GM19468 (cell line): ENCODE measurements at regions not wholly inside any gene's neighbourhood (a gene's known extent, or its start where the extent isn't known, plus 50 kb on each side); places are given as distances from the start of the nearest gene placed in this dataset.
"Not testable (repeated sequence)": the region's sequence is repeated elsewhere in the genome, so short reads cannot be mapped to it uniquely, and the experiment has no call there.

ENCODE experiments used
- ATAC-seq: cut with Tn5 transposase; IDR thresholded peaks from one replicate; pipeline ENCODE4 v1.9.1; 2021; ENCODE audit warnings: mild to moderate bottlenecking, moderate library complexity, moderate number of reproducible peaks; ENCODE audit not compliant: unreplicated experiment; ENCODE audit errors: extremely low read depth

DNA sequence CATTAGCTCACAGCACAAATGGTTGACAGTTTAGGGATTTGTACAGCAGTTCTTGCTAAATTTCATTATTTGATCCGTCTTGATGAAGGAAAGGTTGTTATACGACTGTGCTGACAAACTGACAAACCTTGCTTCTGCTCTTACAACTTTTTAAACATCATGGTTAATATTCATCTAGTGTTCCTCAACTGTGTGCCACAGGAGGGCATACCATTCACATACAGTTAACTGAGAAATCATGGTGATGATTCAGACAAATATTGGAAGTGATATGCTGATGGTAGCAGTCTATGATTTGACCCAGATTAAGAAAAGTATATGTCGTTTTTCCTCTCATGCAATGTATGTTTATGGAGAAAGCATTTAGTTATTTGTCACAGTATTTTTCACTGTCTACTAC is 129.8 kb upstream of the FSIP2 start:
- no peak for ATAC-seq

DNA sequence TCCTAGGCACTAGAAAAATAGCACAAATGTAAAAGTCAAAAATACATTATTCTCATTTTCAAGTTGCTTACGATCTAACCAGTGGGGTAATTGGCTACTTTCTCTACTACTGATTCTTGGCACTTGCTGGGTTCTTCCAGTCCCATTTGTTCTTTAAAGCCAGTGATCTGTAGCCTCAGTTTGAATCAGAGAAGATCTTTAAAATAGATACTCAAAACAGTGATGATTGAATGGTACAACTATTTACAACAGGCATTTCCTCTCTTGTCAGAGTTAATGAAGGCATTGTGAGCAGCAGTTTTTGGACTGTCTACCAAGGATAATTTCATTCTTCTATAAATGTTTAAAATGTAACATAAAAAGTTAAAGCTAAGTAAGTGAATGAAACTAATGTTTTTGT is 128.3 kb upstream of the FSIP2 start:
- no peak for ATAC-seq

DNA sequence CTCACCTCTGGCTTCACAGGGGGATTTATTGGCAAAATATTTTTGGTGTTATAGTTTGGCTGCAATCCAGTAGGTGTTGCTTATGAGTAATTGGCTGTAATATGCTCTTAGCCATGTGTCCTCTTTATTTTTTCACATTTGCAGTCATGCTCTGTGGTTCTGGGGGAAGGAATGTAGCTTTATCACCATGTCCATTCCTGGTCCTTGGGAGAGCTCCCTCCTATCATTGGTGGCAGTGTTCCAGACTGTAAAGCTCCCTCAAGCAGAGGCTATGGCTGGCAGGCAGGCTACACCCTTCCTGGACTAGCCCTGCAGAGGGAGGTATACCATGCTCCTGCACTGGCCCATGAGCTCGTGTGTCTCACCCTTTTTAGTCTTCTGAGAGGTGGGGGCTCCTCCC is 120.0 kb upstream of the FSIP2 start:
- no peak for ATAC-seq

DNA sequence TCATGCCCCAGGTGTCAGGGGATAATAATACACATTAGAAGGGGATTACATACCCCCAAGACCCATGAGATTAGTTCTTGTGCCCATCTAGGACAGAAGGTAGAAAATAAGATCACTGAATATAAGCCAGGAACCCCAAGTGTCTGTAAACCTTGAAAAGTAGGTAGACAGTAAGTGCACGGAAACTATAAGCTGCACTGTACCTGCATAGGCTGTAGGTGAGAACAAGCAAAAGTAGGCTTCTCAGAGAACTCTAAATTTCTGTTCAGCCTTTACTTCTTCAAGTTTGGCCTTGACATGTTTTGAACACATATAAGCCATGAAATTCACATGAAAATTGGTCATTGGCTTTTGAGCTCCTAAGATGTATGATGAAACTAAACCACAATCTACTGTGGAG is 113.0 kb upstream of the FSIP2 start:
- ATAC-seq, result no peak

DNA sequence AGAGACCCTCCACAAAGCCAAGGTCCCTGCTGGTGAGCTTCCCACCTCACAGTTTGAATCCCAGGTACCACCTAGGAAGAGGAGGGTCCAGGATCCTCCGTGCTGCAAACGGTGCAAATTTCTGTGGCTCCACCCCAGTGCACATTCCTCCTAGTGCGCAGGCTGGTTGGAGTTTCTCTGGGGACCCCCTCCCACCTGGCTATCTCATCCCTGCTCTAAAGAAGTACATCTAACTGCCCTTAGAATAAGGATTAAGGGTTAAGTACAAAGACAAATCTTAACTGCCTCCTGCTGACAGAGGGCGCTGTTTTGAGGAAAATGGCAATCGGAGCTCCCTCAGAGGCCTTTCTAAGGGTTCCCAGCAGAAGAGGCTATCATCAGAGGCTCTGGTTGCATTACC is 109.6 kb upstream of the FSIP2 start:
- ATAC-seq, result no peak

DNA sequence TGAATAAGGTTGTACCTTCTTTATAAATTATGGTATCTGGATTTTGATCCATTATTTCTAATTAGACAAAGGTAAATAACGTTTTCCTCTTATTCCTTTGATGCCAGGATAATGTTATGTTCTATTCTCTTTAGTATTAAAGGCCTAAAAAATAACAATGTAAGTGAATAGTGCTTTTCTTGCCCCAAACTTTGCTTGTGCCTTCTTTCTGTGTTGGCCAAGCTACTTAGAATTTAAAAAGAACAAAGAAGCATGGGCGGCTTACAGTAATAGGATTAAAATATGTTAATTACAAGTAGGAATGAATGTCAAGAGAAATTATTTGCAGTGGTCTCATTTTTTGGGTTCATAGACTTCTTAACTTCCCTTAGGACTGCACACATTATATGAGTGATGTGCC is 105.0 kb upstream of the FSIP2 start:
- no peak for ATAC-seq

DNA sequence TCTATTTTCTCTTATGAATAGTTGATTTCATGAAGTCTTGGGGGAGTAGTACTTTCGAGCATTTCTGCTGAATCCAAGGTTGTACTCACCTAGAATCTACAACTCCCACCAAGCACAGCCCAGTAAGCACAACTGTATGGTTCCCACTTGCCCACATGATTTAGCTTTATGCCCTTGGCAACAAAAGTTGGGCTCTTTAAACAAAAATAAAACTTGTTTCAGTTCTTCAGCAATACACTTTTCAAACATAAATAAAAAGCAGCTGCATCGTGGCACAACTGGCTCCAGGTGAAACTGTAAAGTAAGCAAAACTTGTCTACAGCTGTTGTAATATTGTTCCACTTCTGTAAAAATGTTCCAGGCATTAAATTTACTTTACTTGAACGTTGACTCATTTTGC is 99.8 kb upstream of the FSIP2 start:
- no peak for ATAC-seq

DNA sequence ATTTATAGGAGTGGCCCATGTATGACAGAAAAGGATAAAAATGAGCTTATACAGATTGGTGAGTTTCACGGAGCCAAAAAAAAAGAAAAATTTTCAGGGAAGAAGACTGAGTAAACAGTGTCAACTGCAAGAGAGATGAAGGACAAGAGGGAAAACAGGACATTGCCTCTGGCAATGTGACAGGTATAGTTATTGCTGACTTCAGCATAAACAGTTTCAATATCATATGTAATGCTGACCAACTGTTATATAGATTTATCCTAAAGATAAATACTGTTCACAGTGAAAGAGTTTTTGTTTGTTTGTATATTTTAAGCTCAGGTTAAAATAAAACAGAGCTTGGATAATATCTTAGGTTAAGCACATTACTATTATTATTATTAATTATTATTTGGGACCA is 98.0 kb upstream of the FSIP2 start:
- no peak for ATAC-seq

DNA sequence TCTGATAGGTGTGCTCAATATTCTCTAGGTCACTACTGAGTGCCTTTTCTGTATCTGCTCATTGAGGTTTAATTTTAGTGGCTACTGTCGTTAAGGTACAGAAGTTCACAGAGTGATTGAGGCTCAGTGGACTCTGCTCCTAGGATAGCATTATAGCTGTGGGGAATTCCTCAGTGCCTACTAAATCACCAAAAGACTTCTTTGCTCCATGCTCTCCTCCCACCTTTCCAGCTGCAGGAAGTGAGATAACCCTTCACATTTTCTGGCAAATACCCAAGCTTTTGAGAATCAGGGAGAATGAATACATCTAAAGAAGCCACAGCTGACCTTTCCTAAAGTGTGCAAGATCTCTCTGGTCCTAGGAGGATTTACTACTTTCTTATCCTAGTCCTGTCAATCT is 95.2 kb upstream of the FSIP2 start:
- no peak for ATAC-seq

DNA sequence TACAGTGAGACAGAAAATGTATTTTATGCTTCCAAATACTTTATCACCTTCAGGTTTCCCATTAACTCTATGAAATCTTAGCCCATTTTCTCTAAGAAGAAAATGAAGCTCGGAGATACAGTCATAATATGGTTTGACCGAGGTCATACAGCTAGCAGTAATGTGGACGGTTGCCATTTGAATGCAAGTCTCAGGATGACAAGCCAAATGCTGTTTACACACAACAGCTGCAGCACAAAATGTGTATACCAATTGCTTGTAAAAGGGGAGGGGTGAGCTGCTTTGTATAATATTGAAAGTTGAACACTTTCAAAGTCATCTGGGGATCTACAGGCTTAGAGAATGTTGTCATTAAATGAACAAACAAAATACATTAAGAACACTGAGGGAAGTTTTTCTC is 93.8 kb upstream of the FSIP2 start:
- no peak for ATAC-seq

DNA sequence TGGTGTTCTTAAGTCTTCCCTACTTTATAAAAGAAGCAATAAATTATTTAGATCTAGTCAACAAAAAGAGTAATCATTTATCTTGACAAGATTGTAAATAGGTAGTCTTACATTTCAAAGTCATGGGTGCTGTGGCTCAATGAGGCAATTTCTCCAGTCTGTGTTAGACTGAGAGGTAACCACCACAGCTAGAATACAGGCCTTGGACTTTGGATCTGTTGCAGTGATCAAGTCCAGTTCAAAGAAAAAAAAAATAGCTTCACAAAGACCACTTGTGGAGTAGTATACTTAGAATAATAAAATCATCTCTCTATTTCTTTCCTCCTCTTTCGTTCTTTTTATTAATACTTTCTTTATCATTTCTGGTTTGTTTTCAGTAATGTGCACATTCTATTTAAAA is 93.1 kb upstream of the FSIP2 start:
- no peak for ATAC-seq

DNA sequence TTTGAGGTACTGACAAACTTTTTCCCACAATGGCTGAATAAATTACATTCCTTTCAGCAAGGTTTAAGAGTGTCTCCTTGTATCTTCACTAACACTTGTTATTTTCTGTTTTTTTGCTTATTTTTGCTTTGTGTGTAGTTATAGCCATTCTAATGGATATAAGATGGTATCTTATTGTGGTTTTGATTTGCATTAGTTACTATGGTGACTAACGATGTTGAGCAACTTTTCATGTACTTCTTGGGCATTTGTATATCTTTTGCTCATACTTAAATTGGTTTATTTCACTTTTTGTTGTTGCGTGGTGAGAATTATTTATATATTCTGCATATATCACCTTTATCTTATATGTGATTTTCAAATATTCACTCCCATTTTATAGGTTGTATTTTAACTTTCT is 79.9 kb upstream of the FSIP2 start:
- no peak for ATAC-seq

DNA sequence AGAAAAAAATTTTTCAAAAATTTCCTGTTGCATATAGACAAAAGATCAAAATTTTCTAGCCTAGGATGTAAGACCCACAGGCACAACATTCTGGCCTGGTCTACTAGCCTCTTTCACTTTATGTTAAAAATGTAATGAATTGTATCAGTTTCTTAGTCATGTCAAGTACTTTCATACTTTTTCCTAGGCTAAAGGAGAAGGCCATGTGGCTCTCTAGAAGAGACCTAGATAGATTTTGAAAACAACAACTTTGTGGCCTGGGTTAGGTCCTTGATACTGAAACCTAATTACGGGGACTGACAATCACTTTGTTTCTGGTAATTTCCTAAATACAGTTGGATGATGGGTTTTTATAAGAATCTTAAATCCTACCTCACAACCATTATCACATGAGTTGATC is 74.8 kb upstream of the FSIP2 start:
- ATAC-seq, result no peak

DNA sequence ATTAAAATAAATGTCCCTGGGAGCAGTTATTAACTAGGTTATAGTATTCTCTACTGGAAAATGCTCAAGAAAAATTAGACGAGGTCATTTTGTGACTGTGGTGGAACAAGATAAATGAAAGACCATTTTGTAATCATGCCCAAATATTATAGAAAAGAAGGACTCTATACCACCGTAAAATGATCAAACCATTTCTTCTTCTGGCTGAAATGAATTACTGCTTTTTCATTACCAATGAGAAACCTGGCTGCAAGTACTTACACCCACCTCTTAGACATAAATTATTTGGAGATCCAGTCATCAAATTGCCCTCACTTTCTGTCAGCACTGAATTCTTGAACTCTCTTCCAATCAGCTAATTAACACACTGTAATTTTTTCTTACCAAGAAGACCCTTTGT is 74.2 kb upstream of the FSIP2 start:
- no peak for ATAC-seq

DNA sequence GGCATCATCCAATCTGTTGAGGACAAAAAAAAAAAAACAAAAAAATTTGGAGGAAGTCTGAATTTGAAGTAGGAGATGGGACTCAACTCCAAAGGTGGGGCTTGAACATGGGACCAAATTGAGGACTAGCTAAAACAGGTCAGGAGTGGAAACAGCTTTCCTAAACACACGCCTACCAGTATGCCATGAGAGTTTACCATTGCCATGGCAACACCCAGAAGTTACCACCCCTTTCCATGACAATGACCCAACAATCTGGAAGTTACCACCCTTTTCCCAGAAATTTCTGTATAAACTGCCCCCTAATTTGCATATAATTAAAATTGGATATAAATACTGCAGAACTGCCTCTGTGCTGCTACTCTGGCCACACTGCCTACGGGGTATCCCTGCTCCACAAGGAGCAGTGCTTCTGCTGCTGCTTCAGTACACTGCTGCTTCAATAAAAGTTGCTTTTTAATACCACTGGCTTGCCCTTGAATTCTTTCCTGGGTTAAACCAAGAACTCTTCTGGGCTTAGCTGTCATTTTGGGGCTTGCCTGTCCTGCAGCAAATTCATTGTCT is 73.3 kb upstream of the FSIP2 start:
- ATAC-seq, result no peak

DNA sequence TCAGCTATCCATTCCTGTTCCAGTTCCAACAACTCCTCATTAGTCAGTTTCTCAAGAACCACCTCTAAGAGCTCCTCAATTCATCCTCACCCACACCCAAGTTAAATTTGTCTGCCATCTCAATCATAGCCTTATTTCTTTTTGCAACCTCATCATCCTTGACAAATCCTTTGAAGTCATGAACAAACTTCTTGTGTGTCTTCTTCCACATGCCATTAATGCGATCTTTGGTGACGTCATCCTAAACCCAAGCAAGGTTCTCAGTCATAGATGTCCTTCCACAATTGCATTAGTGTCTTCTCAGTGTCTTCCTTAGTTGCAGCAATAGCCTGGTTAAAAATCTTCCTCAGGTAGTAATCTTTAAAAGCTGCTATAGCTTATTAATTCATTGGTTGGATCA is 71.2 kb upstream of the FSIP2 start:
- no peak for ATAC-seq

DNA sequence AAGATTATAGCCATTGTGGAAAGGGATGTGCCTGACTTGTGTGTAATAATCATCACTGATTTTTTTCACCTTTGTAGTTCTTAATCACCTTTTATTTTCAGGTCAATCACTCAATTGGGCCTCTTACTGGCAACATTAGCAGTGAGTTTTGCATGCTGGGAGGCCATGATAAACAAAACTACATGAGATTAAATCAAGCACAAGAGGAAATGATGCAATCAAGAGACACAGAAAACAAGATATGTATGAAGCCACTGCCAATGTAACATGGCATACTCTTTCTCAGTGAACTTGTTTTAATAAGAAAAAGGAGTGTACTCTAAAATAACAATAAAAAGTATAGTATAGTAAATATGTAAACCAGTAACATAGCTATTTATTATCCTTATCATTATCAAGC is 69.9 kb upstream of the FSIP2 start:
- ATAC-seq, result no peak

DNA sequence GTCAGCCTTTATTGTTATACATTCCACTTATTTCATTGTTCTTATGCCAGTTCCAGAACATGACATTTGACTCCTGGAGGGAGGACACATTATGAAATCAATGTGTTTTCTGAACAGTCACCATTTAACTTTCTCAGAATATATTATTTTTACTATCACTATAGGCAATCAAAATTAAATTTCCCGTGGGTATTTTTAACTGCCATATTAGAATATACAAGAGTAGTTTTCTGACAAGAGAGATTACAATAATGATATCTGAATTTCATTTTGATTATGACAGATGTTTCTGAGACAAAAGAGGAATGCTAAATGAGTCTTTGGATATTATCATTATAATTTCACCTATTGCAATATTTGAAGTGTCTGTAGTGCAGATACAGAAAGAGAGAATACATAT is 64.4 kb upstream of the FSIP2 start:
- ATAC-seq, result no peak

DNA sequence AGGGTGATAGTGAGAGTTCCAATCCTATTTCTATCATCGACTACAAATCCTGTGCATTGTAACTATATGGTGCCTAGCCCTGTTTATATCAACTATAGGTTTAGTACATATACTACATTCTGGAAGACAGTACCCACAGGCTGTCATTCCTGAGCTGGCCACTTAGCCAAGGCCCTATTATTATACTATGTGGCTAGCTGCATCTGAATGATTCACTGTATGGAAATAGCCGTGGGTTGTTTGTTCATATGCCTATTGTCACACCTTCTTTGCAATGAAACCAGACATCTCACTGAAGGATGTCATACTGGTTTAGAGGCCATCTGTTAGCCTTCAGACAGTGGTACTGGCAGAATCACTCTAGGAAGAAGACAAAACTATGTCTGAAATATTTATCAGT is 62.3 kb upstream of the FSIP2 start:
- ATAC-seq, result no peak

DNA sequence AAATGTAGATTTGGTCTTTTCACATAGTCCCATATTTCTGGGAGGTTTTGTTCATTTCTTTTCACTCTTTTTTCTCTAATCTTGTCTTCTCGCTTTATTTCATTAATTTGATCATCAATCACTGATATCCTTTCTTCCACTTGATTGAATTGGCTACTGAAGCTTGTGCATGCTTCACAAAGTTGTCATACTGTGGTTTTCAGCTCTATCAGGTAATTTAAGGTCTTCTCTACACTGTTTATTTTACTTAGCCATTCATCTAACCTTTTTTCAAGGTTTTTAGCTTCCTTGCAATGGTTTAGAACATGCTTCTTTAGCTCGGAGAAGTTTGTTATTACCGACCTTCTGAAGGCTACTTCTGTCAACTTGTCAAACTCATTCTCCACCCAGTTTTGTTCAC is 51.6 kb upstream of the FSIP2 start:
- ATAC-seq, result not testable (repeated sequence)

DNA sequence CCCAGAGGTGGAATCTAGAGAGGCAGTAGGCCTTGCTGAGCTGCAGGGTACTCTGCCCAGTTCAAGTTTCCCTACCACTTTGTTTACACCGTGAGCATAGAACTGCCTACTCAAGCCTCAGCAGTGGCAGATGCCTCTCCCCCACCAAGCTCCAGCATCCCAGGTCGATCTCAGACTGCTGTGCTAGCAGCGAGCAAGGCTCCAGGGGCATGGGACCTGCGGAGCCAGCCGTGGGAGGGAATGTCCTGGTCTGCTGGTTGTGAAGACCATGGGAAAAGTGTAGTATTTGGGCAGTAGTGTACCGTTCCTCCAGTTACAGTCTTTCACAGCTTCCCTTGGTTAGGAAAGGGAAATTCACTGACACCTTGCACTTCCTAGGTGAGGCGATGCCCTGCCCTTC is 50.6 kb upstream of the FSIP2 start:
- no peak for ATAC-seq
